ENCODE measurements at regions not wholly inside any gene's neighbourhood (a gene's known extent, or its start where the extent isn't known, plus 50 kb on each side); places are given as distances from the start of the nearest gene placed in this dataset.

GRCh38 chr2:208642125-208642779, 235.7 kb downstream of the PTH2R start:
- TF ChIP-seq TAF1 (IDR thresholded peaks at IDR 0.05; ENCODE audit: borderline replicate concordance, insufficient read depth, low read length) (no peak), REST (IDR thresholded peaks at IDR 0.05; ENCODE audit: insufficient read depth in 1 of 2, low read depth in 2 of 2, low read length in 2 of 2) (no peak), POLR2AphosphoS5 (IDR thresholded peaks at IDR 0.05; ENCODE audit: low read depth, low read length) (no peak)

All from PFSK-1 (cell line).